ENCODE measurements at regions not wholly inside any gene's neighbourhood (a gene's known extent, or its start where the extent isn't known, plus 50 kb on each side); places are given as distances from the start of the nearest gene placed in this dataset.

DNA sequence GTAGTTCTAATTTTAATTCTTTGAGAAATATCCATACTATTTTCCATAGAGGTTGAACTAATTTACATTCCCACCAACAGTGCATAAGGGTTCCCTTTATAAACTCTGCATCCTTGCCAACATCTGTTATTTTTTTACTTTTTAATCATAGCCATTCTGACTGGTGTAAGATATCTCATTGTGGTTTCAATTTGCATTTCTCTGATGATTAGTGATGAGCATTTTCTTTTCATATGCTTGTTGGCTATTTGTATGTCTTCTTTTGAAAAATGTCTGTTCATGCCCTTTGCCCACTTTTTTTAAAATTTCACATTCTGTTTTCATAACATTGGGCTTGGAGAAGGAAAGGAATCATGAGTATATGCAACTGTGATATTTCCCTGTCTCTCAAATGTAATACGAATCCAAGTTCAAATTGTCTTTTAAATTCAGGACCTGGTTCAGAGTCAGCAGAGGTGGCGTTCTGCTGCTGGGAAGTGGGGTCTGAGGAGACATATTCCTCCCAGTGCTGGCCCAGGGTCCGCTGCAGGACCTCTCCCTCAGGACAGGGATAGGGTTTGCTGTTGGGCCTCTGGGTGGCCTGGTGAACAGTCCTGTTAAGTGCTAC, 81.2 kb upstream of the ETV6 start:
- TF ChIP-seq NFRKB (IDR thresholded peaks at IDR 0.05; ENCODE audit: low read depth) (no peak), CBFA2T2 (conservative IDR thresholded peaks at IDR 0.05) (no peak), FOXA1 (IDR thresholded peaks at IDR 0.05; ENCODE audit: borderline replicate concordance) (no peak), ZBTB17 (CRISPR knock-in tag; IDR thresholded peaks at IDR 0.05) (no peak), SRF (CRISPR knock-in tag; IDR thresholded peaks at IDR 0.05) (no peak), ZNF780A (CRISPR knock-in tag; IDR thresholded peaks at IDR 0.05) (no peak)
- TF ChIP-seq, protein P1, sequence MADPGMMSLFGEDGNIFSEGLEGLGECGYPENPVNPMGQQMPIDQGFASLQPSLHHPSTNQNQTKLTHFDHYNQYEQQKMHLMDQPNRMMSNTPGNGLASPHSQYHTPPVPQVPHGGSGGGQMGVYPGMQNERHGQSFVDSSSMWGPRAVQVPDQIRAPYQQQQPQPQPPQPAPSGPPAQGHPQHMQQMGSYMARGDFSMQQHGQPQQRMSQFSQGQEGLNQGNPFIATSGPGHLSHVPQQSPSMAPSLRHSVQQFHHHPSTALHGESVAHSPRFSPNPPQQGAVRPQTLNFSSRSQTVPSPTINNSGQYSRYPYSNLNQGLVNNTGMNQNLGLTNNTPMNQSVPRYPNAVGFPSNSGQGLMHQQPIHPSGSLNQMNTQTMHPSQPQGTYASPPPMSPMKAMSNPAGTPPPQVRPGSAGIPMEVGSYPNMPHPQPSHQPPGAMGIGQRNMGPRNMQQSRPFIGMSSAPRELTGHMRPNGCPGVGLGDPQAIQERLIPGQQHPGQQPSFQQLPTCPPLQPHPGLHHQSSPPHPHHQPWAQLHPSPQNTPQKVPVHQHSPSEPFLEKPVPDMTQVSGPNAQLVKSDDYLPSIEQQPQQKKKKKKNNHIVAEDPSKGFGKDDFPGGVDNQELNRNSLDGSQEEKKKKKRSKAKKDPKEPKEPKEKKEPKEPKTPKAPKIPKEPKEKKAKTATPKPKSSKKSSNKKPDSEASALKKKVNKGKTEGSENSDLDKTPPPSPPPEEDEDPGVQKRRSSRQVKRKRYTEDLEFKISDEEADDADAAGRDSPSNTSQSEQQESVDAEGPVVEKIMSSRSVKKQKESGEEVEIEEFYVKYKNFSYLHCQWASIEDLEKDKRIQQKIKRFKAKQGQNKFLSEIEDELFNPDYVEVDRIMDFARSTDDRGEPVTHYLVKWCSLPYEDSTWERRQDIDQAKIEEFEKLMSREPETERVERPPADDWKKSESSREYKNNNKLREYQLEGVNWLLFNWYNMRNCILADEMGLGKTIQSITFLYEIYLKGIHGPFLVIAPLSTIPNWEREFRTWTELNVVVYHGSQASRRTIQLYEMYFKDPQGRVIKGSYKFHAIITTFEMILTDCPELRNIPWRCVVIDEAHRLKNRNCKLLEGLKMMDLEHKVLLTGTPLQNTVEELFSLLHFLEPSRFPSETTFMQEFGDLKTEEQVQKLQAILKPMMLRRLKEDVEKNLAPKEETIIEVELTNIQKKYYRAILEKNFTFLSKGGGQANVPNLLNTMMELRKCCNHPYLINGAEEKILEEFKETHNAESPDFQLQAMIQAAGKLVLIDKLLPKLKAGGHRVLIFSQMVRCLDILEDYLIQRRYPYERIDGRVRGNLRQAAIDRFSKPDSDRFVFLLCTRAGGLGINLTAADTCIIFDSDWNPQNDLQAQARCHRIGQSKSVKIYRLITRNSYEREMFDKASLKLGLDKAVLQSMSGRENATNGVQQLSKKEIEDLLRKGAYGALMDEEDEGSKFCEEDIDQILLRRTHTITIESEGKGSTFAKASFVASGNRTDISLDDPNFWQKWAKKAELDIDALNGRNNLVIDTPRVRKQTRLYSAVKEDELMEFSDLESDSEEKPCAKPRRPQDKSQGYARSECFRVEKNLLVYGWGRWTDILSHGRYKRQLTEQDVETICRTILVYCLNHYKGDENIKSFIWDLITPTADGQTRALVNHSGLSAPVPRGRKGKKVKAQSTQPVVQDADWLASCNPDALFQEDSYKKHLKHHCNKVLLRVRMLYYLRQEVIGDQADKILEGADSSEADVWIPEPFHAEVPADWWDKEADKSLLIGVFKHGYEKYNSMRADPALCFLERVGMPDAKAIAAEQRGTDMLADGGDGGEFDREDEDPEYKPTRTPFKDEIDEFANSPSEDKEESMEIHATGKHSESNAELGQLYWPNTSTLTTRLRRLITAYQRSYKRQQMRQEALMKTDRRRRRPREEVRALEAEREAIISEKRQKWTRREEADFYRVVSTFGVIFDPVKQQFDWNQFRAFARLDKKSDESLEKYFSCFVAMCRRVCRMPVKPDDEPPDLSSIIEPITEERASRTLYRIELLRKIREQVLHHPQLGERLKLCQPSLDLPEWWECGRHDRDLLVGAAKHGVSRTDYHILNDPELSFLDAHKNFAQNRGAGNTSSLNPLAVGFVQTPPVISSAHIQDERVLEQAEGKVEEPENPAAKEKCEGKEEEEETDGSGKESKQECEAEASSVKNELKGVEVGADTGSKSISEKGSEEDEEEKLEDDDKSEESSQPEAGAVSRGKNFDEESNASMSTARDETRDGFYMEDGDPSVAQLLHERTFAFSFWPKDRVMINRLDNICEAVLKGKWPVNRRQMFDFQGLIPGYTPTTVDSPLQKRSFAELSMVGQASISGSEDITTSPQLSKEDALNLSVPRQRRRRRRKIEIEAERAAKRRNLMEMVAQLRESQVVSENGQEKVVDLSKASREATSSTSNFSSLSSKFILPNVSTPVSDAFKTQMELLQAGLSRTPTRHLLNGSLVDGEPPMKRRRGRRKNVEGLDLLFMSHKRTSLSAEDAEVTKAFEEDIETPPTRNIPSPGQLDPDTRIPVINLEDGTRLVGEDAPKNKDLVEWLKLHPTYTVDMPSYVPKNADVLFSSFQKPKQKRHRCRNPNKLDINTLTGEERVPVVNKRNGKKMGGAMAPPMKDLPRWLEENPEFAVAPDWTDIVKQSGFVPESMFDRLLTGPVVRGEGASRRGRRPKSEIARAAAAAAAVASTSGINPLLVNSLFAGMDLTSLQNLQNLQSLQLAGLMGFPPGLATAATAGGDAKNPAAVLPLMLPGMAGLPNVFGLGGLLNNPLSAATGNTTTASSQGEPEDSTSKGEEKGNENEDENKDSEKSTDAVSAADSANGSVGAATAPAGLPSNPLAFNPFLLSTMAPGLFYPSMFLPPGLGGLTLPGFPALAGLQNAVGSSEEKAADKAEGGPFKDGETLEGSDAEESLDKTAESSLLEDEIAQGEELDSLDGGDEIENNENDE (IDR thresholded peaks at IDR 0.05; ENCODE audit: low read depth, low read length) = no peak
- 11% methylated on average over 3 of the region's 3 CpGs for WGBS (ENCODE audit: insufficient coverage, low coverage, missing lambda C conversion rate)
- H2AFZ ChIP-seq (ENCODE audit: low read depth, low read length) = no peak overlapping the region
- in situ Hi-C loops (cut with MboI) (loop anchor here (25.0 kb wide), 2 partner anchors 769 to 1144 kb away; partner anchors contain the start of gene CDKN1B), intact Hi-C loops (cut with micrococcal nuclease) (no loop called here)
- CTCF ChIA-PET (ENCODE audit: low intra/inter-chr PET ratio) = no interaction called here
- POLR2A ChIA-PET = no interaction called here
- no peak overlapping the region for H3K4me3 ChIP-seq
- no peak overlapping the region for H3K27ac ChIP-seq (ENCODE audit: extremely low read depth, low read depth, low read length)
- H3K4me1 ChIP-seq (replicated peaks in 1 of 2; ENCODE audit: control insufficient read depth in 2 of 2, insufficient read depth in 2 of 2, low read length in 2 of 2) = no peaks in the 10 kb centered on the region
- H3K9ac ChIP-seq (ENCODE audit: insufficient read depth in 1 of 2, low read depth in 2 of 2, low read length in 2 of 2) = no peak overlapping the region
- DNase-seq (ENCODE audit: extremely low read depth in 1 of 4, low spot score in 3 of 4) (no peak), FAIRE-seq (no peak), ATAC-seq (no peak)
- no peaks in the 10 kb centered on the region for H4K20me1 ChIP-seq (replicated peaks; ENCODE audit: control insufficient read depth, insufficient read depth, low read length)
- no peaks in the 10 kb centered on the region for H3K9me1 ChIP-seq (ENCODE audit: control insufficient read depth, insufficient read depth, low read length)
- no peaks in the 10 kb centered on the region for H3K27me3 ChIP-seq (ENCODE audit: control insufficient read depth in 2 of 2, insufficient read depth in 2 of 2, low read length in 2 of 2)
- no peak overlapping the region for H3K4me2 ChIP-seq (ENCODE audit: insufficient read depth, low read length)
- no TSS peak for BruUV-seq (replicated peaks)
- no peaks in the 10 kb centered on the region for H3K36me3 ChIP-seq (ENCODE audit: control insufficient read depth, insufficient read depth, low read length)
- no peaks in the 10 kb centered on the region for H3K79me2 ChIP-seq (ENCODE audit: control insufficient read depth, insufficient read depth, low read length)
- H3K9me3 ChIP-seq (replicated peaks; ENCODE audit: control insufficient read depth, insufficient read depth, low read depth, low read length) = no peaks in the 10 kb centered on the region

Data from K562 (cell line).